ENCODE measurements at regions not wholly inside any gene's neighbourhood (a gene's known extent, or its start where the extent isn't known, plus 50 kb on each side); places are given as distances from the start of the nearest gene placed in this dataset.

DNA sequence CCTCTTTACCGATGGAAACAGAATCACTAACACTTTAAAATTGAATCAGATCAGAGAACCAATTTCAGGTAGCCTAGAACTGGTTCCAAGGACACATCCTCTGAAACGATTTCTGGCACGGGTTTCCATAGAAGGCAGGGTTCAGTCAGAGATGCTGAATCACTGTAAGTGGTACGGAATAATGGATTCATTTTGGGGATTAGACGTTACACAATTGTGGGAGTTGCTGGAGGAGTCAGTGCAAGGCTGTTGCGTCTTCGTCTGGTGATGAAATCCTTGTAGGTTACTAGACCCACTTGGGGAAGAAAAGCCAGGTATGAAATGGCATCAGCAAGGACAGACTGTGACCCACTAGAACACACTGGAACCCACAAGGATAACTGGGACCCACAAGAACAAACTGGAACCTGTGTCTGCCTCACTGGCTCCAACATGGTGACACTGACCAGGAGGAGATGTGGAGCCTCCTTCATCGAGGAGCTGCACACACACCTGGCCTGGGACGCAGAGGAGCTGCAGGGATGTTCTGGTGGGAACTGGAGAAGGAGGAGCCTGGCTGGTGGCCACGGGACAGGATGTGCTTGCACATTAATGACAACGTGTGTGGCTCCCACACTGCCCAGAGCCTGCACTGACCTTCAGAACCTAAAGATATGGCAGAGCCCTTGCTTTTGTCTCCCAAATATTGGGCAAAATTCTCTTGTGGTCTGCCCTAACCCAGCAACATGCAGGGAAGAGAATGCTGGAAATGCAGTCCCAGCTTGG is 105.1 kb downstream of the TRAPPC11 start:
- DNase-seq (ENCODE audit: low read depth in 2 of 3, low spot score in 1 of 3): no peak

- no peak for DNase-seq (ENCODE audit: low read depth in 2 of 3, low spot score in 1 of 3)
These were observed 106.3 kb downstream of the TRAPPC11 start for GRCh38 chr4:183765251-183765911.

DNA sequence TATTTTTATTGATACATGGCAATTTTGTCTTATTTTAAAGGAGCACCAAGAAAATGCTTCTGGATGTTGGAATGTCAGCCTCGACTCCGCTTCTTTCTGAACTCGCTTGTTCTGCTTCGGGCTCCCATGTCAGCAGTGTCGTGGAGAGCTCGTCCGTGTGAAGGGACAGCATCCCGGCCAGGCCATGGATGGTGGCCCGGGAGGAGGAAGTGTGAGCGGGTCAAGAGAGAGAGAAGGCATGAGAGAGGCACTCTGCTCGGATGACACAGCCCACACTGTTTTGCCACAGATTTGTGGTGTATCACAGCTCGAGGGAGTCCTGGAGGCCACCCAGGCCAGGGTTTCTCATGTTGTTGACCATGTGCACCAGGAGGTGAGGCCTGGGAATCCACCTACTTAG is 107.0 kb downstream of the TRAPPC11 start:
- no peak for DNase-seq (ENCODE audit: low read depth in 2 of 3, low spot score in 1 of 3)

DNA sequence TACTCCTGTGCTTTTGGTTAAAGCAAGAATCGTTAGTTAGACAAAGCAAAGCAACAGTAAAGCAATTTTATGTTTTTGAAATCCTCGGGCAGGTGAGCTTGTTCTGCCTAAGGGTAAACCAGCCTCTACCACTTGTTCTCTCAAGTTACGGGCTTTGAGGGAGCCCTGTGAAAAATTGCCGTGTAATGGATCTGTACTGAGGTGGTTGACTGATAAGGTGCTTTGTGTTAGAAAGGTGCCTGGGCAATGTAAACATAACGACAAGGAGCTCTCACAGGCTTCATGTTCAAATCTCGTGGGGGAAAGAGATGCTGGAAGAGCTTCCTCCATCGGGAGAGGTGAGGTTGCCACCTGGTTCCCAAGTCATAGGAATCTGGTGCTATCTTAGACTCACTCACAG is 111.8 kb downstream of the TRAPPC11 start:
- DNase-seq (ENCODE audit: low read depth in 2 of 3, low spot score in 1 of 3): no peak

GRCh38 chr4:183772361-183772760 is 113.3 kb downstream of the TRAPPC11 start:
- DNase-seq (ENCODE audit: low read depth in 2 of 3, low spot score in 1 of 3): no peak

DNA sequence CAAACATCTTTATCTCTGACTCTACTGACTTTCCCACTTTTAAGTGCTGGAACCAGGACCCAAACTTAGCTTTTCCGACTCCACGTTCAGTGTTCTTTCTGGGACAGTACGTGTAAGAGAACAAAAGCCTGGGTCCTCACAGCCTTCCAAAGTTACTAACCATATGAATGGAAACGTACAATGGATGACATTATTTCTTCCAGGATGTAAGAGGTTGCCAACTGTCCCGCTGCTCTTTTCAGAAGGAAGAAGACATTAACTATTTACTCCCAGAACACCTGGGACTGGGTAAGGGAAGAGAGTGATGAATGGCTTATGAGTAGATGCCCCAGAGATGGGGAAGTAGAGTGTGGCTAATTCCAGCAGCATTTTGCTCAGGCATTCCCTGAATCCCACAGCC is 114.7 kb downstream of the TRAPPC11 start:
- no peak for DNase-seq (ENCODE audit: low read depth in 2 of 3, low spot score in 1 of 3)

GRCh38 chr4:183783306-183783705 is 121.8 kb upstream of the STOX2 start:
- no peak for DNase-seq (ENCODE audit: low read depth in 2 of 3, low spot score in 1 of 3)

DNA sequence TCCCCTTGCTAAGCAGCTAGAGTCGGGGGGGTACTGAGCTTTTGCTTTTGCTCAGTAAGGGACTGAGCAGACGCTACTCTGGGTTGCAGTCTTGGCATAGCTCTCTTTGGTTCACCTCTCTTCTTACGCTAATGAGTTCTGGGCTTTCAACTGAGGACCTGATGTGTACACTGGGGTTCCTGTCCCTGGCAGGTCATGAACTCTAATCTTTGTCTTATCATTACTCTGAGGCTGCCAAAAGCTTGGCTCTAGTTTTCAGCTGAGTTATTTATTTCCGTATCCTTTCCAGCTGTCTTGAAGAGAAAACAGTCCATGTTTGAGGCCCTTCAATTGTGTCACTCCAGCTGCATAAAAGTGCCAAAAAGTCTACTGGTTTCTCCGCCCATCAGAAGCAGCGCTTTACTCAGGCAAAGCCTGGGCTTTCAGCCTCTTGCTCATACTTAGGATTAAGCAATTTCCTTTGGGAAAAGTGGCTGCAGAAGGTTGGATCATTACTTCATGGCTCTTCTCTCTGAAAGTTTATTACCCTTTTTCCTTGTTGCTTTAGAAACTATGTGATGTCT is 121.0 kb upstream of the STOX2 start:
- no peak for DNase-seq (ENCODE audit: low read depth in 2 of 3, low spot score in 1 of 3)

- no peak for DNase-seq (ENCODE audit: low read depth in 2 of 3, low spot score in 1 of 3)
These were observed 116.7 kb upstream of the STOX2 start for GRCh38 chr4:183788308-183788905.

DNA sequence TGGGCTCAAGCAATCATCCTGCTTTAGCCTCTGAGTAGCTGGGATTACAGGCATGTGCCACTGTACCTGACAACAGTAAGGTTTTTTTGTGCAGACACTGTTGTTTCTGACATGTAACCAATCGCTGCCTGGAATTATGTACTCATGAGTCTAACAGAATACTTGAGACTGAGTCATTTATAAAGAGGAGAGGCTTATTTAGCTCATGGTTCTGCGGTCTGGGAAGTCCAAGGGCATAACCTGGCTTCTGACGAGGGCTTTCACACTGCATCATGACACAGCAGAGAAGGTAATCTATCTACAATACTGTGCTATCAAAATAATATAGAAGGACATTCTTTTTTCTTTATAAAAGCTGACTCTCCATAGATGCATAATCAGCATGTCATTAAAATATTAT is 115.5 kb upstream of the STOX2 start:
- no peak for DNase-seq (ENCODE audit: low read depth in 2 of 3, low spot score in 1 of 3)

DNA sequence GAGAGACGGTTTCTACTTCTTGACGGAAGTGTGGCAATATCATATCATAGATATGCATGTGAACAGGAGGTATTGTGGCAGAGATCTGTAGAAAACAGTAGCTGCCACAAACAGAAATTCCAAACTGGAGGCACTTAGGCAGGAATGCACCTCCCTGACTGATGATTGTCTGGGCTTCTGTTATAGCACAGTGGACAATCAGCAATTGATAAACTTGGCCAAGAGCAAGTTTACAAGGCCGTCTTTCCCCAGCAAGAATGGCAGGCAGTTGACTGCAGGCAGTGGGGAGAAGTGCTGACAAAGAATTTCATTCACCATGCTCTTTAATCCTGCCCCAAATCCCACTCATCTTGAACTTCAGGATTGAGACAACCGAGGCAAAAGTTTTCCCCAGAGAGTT is 114.4 kb upstream of the STOX2 start:
- no peak for DNase-seq (ENCODE audit: low read depth in 2 of 3, low spot score in 1 of 3)

- DNase-seq (ENCODE audit: low read depth in 2 of 3, low spot score in 1 of 3): no peak
These were observed 108.1 kb upstream of the STOX2 start for GRCh38 chr4:183797011-183797444.

GRCh38 chr4:183797445-183798300 is 107.4 kb upstream of the STOX2 start:
- DNase-seq (ENCODE audit: low read depth in 2 of 3, low spot score in 1 of 3): no peak

GRCh38 chr4:183798301-183799253 is 106.5 kb upstream of the STOX2 start:
- DNase-seq (ENCODE audit: low read depth in 2 of 3, low spot score in 1 of 3): no peak

- no peak for DNase-seq (ENCODE audit: low read depth in 2 of 3, low spot score in 1 of 3)
These were observed 103.5 kb upstream of the STOX2 start for GRCh38 chr4:183801457-183802165.

DNA sequence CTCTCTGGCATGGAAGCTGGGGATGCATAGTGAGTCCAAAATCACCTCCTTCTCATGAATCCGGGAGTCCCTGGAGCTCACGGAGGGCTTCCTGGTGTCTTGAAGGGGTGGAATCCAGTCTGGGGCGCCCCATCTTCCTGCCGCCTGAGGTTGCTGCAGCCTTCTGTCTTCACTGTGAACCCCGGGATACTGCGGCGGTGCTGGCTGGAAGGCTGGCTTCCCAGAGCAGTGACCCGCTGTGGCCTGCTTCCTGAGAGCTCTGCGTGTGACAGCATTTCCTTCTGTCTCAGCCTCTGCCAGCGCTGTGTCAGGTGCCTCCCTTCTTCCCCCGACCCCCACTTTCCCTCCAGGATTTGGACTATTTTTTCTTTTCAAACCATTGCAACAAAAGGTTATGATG is 98.8 kb upstream of the STOX2 start:
- DNase-seq (ENCODE audit: low read depth in 2 of 3, low spot score in 1 of 3): no peak

DNA sequence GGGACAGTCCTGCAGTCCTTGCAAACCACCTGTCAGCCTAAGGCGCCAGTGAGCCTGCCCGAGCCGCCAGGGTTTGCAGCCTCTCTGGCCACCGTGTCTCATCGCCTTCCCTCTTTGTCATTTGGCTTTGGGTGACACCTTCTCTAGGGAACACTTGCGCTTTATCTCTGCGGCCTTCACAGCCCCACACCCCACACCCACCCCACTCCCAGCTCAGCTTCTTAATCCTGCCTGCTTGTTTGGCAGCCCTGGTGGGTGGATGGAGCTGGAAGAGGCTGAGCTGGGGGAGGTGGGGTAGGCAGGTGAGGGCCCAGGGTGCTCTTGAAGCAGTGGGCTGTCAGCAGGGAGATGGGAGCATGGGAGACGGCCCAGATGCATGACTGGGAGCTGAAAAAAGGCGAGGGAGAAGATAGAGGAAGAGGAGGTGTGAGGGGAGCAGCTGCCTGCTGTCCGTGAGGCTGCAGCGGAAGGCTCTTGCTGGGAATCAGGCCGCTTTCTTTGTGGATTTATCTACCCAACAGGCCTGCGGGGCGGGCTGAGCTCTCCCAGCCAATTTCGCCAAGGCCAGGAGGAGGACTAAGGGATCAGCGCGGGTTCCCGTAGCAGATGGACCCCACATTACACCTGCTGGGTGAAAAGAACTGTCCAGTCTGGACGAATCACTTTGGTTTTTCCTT is 97.5 kb upstream of the STOX2 start:
- DNase-seq (ENCODE audit: low read depth in 2 of 3, low spot score in 1 of 3): no peak

- DNase-seq (ENCODE audit: low read depth in 2 of 3, low spot score in 1 of 3): no peak
These were observed 97.0 kb upstream of the STOX2 start for GRCh38 chr4:183808097-183808456.

GRCh38 chr4:183812567-183812966 is 92.5 kb upstream of the STOX2 start:
- no peak for DNase-seq (ENCODE audit: low read depth in 2 of 3, low spot score in 1 of 3)

All from stimulated activated CD4-positive, alpha-beta T cell treated with anti-CD3 and anti-CD28 coated beads, Interleukin-12 subunit alpha, Interleukin-12 subunit beta, amount 100 ng/mL, for 48 hours (primary cell).